GM19025 (cell line): ENCODE measurements at regions not wholly inside any gene's neighbourhood (a gene's known extent, or its start where the extent isn't known, plus 50 kb on each side); places are given as distances from the start of the nearest gene placed in this dataset.
"Not testable (repeated sequence)": the region's sequence is repeated elsewhere in the genome, so short reads cannot be mapped to it uniquely, and the experiment has no call there.

Experiments used
- ATAC-seq: cut with Tn5 transposase; IDR thresholded peaks from one replicate; pipeline ENCODE4 v1.9.1; 2021; ENCODE audit warnings: mild to moderate bottlenecking, low read depth, moderate library complexity; ENCODE audit not compliant: unreplicated experiment

GRCh38 chr16:88145824-88146405, 194.7 kb downstream of the BANP start:
- ATAC-seq = not testable (repeated sequence)

GRCh38 chr16:88148078-88148477, 196.8 kb downstream of the BANP start:
- not testable (repeated sequence) for ATAC-seq

- not testable (repeated sequence) for ATAC-seq
These were observed 197.4 kb downstream of the BANP start for GRCh38 chr16:88148682-88149081.

- not testable (repeated sequence) for ATAC-seq
These were observed 197.9 kb downstream of the BANP start for GRCh38 chr16:88149158-88149603.

GRCh38 chr16:88149663-88150062, 198.4 kb downstream of the BANP start:
- not testable (repeated sequence) for ATAC-seq

GRCh38 chr16:88150456-88151128, 199.4 kb downstream of the BANP start:
- ATAC-seq = not testable (repeated sequence)

GRCh38 chr16:88151129-88151499, 199.9 kb downstream of the BANP start:
- not testable (repeated sequence) for ATAC-seq

GRCh38 chr16:88151859-88152843, 200.9 kb downstream of the BANP start:
- not testable (repeated sequence) for ATAC-seq

GRCh38 chr16:88152879-88153278, 201.6 kb downstream of the BANP start:
- ATAC-seq = not testable (repeated sequence)

- not testable (repeated sequence) for ATAC-seq
These were observed 202.3 kb downstream of the BANP start for GRCh38 chr16:88153516-88153915.

- ATAC-seq = not testable (repeated sequence)
These were observed 203.7 kb downstream of the BANP start for GRCh38 chr16:88154886-88155285.

- ATAC-seq = not testable (repeated sequence)
These were observed 204.4 kb downstream of the BANP start for GRCh38 chr16:88155681-88156080.

- not testable (repeated sequence) for ATAC-seq
These were observed 205.5 kb downstream of the BANP start for GRCh38 chr16:88156640-88157283.

GRCh38 chr16:88157686-88158085, 206.5 kb downstream of the BANP start:
- ATAC-seq = not testable (repeated sequence)

- not testable (repeated sequence) for ATAC-seq
These were observed 207.2 kb downstream of the BANP start for GRCh38 chr16:88158256-88159045.

GRCh38 chr16:88159046-88159896, 208.0 kb downstream of the BANP start:
- ATAC-seq = not testable (repeated sequence)

- ATAC-seq = not testable (repeated sequence)
These were observed 208.7 kb downstream of the BANP start for GRCh38 chr16:88159897-88160335.

- ATAC-seq = not testable (repeated sequence)
These were observed 210.0 kb downstream of the BANP start for GRCh38 chr16:88161191-88161590.
